ENCODE measurements at regions not wholly inside any gene's neighbourhood (a gene's known extent, or its start where the extent isn't known, plus 50 kb on each side); places are given as distances from the start of the nearest gene placed in this dataset.
"Not testable (repeated sequence)": the region's sequence is repeated elsewhere in the genome, so short reads cannot be mapped to it uniquely, and the experiment has no call there.

- DNase-seq (ENCODE audit: extremely low read depth in 1 of 11, low read depth in 9 of 11, low spot score in 4 of 11): no peak
These were observed 135.5 kb downstream of the CEMIP2 start for GRCh38 chr9:71632776-71633175.

- DNase-seq (ENCODE audit: extremely low read depth in 1 of 11, low read depth in 9 of 11, low spot score in 4 of 11): no peak
These were observed 137.8 kb downstream of the CEMIP2 start for GRCh38 chr9:71630377-71630995.

- DNase-seq (ENCODE audit: extremely low read depth in 1 of 11, low read depth in 9 of 11, low spot score in 4 of 11): no peak
These were observed 138.6 kb downstream of the CEMIP2 start for GRCh38 chr9:71629578-71630215.

GRCh38 chr9:71628247-71628646 lies 140.1 kb downstream of the CEMIP2 start:
- DNase-seq (ENCODE audit: extremely low read depth in 1 of 11, low read depth in 9 of 11, low spot score in 4 of 11): no peak

- no peak for DNase-seq (ENCODE audit: extremely low read depth in 1 of 11, low read depth in 9 of 11, low spot score in 4 of 11)
These were observed 140.8 kb downstream of the CEMIP2 start for GRCh38 chr9:71627537-71627936.

GRCh38 chr9:71626395-71626794 lies 141.9 kb downstream of the CEMIP2 start:
- DNase-seq (ENCODE audit: extremely low read depth in 1 of 11, low read depth in 9 of 11, low spot score in 4 of 11): no peak

- no peak for DNase-seq (ENCODE audit: extremely low read depth in 1 of 11, low read depth in 9 of 11, low spot score in 4 of 11)
These were observed 143.6 kb downstream of the CEMIP2 start for GRCh38 chr9:71624728-71625127.

GRCh38 chr9:71620746-71621145 lies 147.6 kb downstream of the CEMIP2 start:
- no peak for DNase-seq (ENCODE audit: extremely low read depth in 1 of 11, low read depth in 9 of 11, low spot score in 4 of 11)

- DNase-seq (ENCODE audit: extremely low read depth in 1 of 11, low read depth in 9 of 11, low spot score in 4 of 11): no peak
These were observed 148.0 kb downstream of the CEMIP2 start for GRCh38 chr9:71620331-71620730.

- no peak for DNase-seq (ENCODE audit: extremely low read depth in 1 of 11, low read depth in 9 of 11, low spot score in 4 of 11)
These were observed 148.4 kb downstream of the CEMIP2 start for GRCh38 chr9:71619926-71620325.

- DNase-seq (ENCODE audit: extremely low read depth in 1 of 11, low read depth in 9 of 11, low spot score in 4 of 11): no peak
These were observed 153.8 kb downstream of the CEMIP2 start for GRCh38 chr9:71614409-71615010.

- DNase-seq (ENCODE audit: extremely low read depth in 1 of 11, low read depth in 9 of 11, low spot score in 4 of 11): no peak
These were observed 155.4 kb downstream of the CEMIP2 start for GRCh38 chr9:71612889-71613288.

GRCh38 chr9:71609448-71609830 lies 158.9 kb downstream of the CEMIP2 start:
- DNase-seq (ENCODE audit: extremely low read depth in 1 of 11, low read depth in 9 of 11, low spot score in 4 of 11): no peak

- no peak for DNase-seq (ENCODE audit: extremely low read depth in 1 of 11, low read depth in 9 of 11, low spot score in 4 of 11)
These were observed 159.4 kb downstream of the CEMIP2 start for GRCh38 chr9:71608825-71609447.

GRCh38 chr9:71608021-71608420 lies 160.3 kb downstream of the CEMIP2 start:
- DNase-seq (ENCODE audit: extremely low read depth in 1 of 11, low read depth in 9 of 11, low spot score in 4 of 11): no peak

GRCh38 chr9:71607461-71607881 lies 160.8 kb downstream of the CEMIP2 start:
- DNase-seq (ENCODE audit: extremely low read depth in 1 of 11, low read depth in 9 of 11, low spot score in 4 of 11): no peak

GRCh38 chr9:71604197-71605063 lies 163.9 kb downstream of the CEMIP2 start:
- peak in 10 of 11 donors; percentile 31 to 57 (median 34) for DNase-seq (ENCODE audit: extremely low read depth in 1 of 11, low read depth in 9 of 11, low spot score in 4 of 11)

GRCh38 chr9:71602652-71603051 lies 165.7 kb downstream of the CEMIP2 start:
- no peak for DNase-seq (ENCODE audit: extremely low read depth in 1 of 11, low read depth in 9 of 11, low spot score in 4 of 11)

GRCh38 chr9:71595762-71596161 lies 172.6 kb downstream of the CEMIP2 start:
- DNase-seq (ENCODE audit: extremely low read depth in 1 of 11, low read depth in 9 of 11, low spot score in 4 of 11): not testable (repeated sequence)

Measured in renal cortex interstitium (tissue), 11 donors.